OCI-LY3 (cell line): ENCODE measurements at regions not wholly inside any gene's neighbourhood (a gene's known extent, or its start where the extent isn't known, plus 50 kb on each side); places are given as distances from the start of the nearest gene placed in this dataset.

ENCODE experiments used
- EZH2phosphoT487 ChIP-seq: fragments of 200-600 bp; shearing (Covaris generic); IDR thresholded peaks from 2 replicates; pipeline ENCODE4 v1.6.1; 2018; ENCODE audit warnings: antibody characterized with exemption, mixed run types, low read depth
- TF ChIP-seq, protein P1 (sequence below): fragments of 200-600, 300-600 bp; sonication (generic); IDR thresholded peaks from 2 replicates; pipeline ENCODE4 v1.5.1; 2014; ENCODE audit warnings: antibody characterized with exemption, low read length, low read depth

DNA sequence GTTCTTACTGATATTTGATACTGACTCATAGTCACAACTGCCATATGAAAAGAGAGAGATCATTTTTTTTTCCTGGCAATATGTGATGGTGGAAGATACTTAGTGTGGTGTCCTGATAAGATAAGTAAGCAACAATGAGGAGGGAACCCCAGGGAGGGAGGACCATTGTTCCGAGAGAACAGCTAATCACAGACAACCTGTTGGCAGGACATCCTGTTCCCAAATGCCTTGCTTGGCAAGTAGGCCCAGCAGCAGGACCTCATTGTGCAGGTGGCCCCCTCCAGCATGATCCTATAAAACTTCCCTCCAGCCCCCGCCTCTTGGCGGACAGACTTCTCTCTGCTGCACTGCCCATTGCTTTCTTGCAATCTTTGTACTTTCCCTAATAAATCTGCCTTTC, 329.4 kb upstream of the CHRM3 start:
- TF ChIP-seq, protein P1, sequence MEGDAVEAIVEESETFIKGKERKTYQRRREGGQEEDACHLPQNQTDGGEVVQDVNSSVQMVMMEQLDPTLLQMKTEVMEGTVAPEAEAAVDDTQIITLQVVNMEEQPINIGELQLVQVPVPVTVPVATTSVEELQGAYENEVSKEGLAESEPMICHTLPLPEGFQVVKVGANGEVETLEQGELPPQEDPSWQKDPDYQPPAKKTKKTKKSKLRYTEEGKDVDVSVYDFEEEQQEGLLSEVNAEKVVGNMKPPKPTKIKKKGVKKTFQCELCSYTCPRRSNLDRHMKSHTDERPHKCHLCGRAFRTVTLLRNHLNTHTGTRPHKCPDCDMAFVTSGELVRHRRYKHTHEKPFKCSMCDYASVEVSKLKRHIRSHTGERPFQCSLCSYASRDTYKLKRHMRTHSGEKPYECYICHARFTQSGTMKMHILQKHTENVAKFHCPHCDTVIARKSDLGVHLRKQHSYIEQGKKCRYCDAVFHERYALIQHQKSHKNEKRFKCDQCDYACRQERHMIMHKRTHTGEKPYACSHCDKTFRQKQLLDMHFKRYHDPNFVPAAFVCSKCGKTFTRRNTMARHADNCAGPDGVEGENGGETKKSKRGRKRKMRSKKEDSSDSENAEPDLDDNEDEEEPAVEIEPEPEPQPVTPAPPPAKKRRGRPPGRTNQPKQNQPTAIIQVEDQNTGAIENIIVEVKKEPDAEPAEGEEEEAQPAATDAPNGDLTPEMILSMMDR: no peak
- TF ChIP-seq EZH2phosphoT487: no peak
